OCI-LY3 (cell line): ENCODE measurements at regions not wholly inside any gene's neighbourhood (a gene's known extent, or its start where the extent isn't known, plus 50 kb on each side); places are given as distances from the start of the nearest gene placed in this dataset.

ENCODE experiments used
- EZH2phosphoT487 ChIP-seq: fragments of 200-600 bp; shearing (Covaris generic); IDR thresholded peaks from 2 replicates; pipeline ENCODE4 v1.6.1; 2018; ENCODE audit warnings: antibody characterized with exemption, mixed run types, low read depth
- TF ChIP-seq, protein P1 (sequence below): fragments of 200-600, 300-600 bp; sonication (generic); IDR thresholded peaks from 2 replicates; pipeline ENCODE4 v1.5.1; 2014; ENCODE audit warnings: antibody characterized with exemption, low read length, low read depth

DNA sequence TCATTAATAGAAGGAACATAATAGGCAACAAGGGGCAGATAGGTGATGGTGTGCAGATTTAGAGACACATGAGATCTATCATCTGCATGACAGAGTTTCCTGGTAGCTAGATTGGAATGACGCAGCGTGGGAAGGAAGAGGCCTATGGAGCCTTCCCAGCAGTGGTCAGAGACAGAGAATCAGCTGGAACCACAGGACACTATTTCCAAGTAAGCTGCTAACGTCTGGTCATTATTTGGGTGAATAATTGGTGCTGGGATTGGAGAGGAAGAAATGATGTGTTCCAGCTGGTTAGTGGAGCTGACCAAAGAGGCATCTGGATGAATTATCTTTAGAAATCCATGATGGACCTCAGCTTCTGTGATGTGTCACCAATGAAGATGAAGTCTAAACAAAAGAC is 91.2 kb upstream of the PRR16 start:
- TF ChIP-seq, protein P1, sequence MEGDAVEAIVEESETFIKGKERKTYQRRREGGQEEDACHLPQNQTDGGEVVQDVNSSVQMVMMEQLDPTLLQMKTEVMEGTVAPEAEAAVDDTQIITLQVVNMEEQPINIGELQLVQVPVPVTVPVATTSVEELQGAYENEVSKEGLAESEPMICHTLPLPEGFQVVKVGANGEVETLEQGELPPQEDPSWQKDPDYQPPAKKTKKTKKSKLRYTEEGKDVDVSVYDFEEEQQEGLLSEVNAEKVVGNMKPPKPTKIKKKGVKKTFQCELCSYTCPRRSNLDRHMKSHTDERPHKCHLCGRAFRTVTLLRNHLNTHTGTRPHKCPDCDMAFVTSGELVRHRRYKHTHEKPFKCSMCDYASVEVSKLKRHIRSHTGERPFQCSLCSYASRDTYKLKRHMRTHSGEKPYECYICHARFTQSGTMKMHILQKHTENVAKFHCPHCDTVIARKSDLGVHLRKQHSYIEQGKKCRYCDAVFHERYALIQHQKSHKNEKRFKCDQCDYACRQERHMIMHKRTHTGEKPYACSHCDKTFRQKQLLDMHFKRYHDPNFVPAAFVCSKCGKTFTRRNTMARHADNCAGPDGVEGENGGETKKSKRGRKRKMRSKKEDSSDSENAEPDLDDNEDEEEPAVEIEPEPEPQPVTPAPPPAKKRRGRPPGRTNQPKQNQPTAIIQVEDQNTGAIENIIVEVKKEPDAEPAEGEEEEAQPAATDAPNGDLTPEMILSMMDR: no peak
- TF ChIP-seq EZH2phosphoT487: no peak
